Brain microvascular endothelial cell (primary cell): ENCODE measurements at regions not wholly inside any gene's neighbourhood (a gene's known extent, or its start where the extent isn't known, plus 50 kb on each side); places are given as distances from the start of the nearest gene placed in this dataset.

ENCODE experiments used
- DNase-seq: peaks from one replicate; pipeline ENCODE4 v3.0.0-alpha.2; 2020
- H3K27ac ChIP-seq: fragments of 250-450 bp; sonication (Bioruptor Pico); 2 replicates; pipeline ENCODE4 v1.5.1; 2020; ENCODE audit warnings: mild to moderate bottlenecking, moderate library complexity
- H3K27me3 ChIP-seq: fragments of 250-450 bp; sonication (Bioruptor Pico); replicated peaks from 2 replicates; pipeline ENCODE4 v1.5.1; 2020; ENCODE audit warnings: mild to moderate bottlenecking
- H3K36me3 ChIP-seq: fragments of 250-450 bp; sonication (Bioruptor Pico); replicated peaks from 2 replicates; pipeline ENCODE4 v1.5.1; 2020; ENCODE audit warnings: mild to moderate bottlenecking
- H3K4me3 ChIP-seq: 2 replicates; pipeline ENCODE4 v1.5.1; 2011; ENCODE audit warnings: low read depth, mild to moderate bottlenecking, control low read depth, low read length, moderate library complexity
- in situ Hi-C: cut with HindIII; loops from 2 replicates; pipeline ENCODE4 v1.10.0; 2017; ENCODE audit warnings: low sequenced_read_pairs, low pct_ligation_motif_present
- TF ChIP-seq, protein P1 (sequence below): IDR thresholded peaks from 2 replicates; pipeline ENCODE4 v1.5.1; 2011; ENCODE audit warnings: low read depth, mild to moderate bottlenecking, moderate library complexity, low read length, control low read depth, inconsistent platforms; ENCODE audit errors: missing control alignments

DNA sequence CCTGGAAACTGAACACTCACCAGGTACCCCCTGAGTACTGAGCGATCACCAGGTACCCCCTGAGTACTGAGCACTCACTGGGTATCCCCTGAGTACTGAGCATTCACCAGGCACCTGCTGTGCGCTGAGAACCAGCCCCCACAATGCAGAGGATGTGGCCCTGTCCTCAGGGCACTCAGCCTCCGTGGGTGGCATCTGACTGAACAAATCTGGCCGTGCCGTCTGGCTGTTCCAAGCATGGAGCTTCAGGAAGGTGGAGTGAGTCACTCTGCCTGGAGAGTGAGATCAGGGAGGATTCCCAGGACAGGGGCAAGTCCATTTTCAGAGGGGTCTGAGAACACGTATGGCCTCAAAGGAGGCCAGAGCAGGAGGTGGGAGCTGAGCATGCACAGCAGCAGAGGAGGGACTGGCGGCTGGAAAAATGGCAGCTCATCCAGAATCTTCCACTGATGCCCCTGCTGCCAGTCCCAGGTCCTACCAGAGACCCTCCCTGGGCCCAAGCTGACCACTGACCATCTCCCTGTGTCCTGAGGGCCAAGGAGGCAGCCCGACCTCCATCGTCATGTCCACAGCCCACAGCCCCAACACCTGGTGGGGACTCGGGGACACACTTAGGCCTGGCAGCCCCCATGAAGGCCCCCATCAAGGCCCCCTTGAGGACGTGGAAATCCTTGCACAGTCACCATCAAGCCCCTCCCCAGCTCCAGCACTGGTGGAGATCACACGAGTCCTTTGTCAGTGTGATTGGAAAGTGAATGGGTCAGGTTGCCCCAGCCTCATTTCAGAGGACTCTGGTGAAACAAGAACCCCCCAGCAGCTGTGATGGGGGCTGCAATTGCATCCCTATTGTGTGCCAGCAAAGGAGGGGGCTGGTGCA, 94.1 kb downstream of the HMX1 start:
- in situ Hi-C loops: no loop called here
- H3K27ac ChIP-seq: no peak overlapping the region
- H3K36me3 ChIP-seq: no peaks in the 10 kb centered on the region
- no peaks in the 10 kb centered on the region for H3K27me3 ChIP-seq
- TF ChIP-seq, protein P1, sequence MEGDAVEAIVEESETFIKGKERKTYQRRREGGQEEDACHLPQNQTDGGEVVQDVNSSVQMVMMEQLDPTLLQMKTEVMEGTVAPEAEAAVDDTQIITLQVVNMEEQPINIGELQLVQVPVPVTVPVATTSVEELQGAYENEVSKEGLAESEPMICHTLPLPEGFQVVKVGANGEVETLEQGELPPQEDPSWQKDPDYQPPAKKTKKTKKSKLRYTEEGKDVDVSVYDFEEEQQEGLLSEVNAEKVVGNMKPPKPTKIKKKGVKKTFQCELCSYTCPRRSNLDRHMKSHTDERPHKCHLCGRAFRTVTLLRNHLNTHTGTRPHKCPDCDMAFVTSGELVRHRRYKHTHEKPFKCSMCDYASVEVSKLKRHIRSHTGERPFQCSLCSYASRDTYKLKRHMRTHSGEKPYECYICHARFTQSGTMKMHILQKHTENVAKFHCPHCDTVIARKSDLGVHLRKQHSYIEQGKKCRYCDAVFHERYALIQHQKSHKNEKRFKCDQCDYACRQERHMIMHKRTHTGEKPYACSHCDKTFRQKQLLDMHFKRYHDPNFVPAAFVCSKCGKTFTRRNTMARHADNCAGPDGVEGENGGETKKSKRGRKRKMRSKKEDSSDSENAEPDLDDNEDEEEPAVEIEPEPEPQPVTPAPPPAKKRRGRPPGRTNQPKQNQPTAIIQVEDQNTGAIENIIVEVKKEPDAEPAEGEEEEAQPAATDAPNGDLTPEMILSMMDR: no peak
- DNase-seq: no peak
- H3K4me3 ChIP-seq: no peak overlapping the region

DNA sequence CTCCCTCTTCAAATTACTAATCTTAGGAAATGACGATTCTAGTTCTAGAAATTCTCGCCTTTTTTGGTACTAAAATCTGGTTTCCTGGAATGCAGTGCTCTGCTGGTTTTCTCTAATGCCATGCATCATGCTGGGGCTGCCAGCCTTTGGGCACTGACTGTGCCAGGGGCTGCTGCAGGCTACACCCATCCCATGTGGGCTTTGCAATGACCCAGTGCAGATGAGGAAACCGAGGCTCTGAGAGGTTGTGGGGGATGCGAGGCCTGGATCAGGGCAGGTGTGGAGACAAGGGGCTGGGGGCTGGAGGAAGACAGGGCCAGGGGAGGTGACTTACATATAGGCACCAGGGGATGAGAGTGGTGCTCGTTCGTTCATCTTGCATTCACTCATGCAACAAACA, 95.3 kb downstream of the HMX1 start:
- TF ChIP-seq, protein P1: no peak
- no peaks in the 10 kb centered on the region for H3K27me3 ChIP-seq
- in situ Hi-C loops: no loop called here
- no peak overlapping the region for H3K4me3 ChIP-seq
- DNase-seq: no peak
- no peak overlapping the region for H3K27ac ChIP-seq
- H3K36me3 ChIP-seq: no peaks in the 10 kb centered on the region

DNA sequence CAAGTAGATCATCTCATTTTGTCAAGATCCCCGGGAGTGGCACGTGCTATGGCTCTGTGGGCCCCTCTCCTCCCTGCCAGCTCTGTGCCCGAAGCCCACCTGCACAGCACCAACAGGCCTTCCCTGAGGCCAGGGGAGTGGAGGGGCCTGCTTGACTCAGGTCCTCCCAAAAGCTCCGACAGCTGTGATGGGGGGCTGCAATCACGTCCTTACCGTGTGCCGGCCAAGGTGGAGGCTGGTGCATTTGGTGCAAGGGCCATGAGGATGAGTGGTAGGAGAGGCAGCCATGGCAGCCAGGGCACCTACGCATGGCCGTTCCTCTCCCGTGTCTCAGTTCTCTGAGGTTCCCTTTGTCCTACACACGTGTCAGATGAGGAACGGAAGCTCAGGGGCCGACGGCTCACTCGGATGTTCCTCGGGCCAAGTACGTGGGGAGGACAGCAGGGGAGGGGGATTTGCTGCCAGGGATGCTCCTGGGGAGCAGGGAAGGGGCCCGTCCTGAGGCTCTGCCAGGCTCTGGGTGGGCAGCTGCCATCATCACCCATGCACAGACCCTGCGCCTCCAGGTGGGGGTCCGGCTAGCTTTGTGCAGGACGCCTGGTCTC, 95.8 kb downstream of the HMX1 start:
- no peaks in the 10 kb centered on the region for H3K27me3 ChIP-seq
- no peaks in the 10 kb centered on the region for H3K36me3 ChIP-seq
- TF ChIP-seq, protein P1: no peak
- DNase-seq: no peak
- no peak overlapping the region for H3K4me3 ChIP-seq
- H3K27ac ChIP-seq: no peak overlapping the region
- in situ Hi-C loops: no loop called here

DNA sequence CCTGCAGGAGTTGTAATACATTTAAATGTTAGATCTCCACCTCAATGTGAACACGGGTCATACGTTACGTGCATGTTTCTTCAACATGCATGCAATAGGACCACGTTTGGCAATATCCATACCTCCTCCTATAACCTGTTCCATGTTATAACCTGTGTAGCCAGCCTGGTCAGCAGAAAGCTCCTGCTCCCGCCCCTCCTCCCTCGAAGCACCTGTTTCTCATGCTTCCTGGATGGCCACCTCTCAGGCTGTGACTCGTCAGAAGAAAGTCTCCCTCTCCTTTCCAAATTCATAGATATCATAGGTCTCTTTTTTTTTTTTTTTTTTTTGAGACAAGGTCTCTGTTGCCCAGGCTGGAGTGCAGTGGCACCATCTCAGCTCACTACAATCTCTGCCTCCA, 96.5 kb downstream of the HMX1 start:
- H3K27me3 ChIP-seq: no peaks in the 10 kb centered on the region
- TF ChIP-seq, protein P1: no peak
- in situ Hi-C loops: no loop called here

DNA sequence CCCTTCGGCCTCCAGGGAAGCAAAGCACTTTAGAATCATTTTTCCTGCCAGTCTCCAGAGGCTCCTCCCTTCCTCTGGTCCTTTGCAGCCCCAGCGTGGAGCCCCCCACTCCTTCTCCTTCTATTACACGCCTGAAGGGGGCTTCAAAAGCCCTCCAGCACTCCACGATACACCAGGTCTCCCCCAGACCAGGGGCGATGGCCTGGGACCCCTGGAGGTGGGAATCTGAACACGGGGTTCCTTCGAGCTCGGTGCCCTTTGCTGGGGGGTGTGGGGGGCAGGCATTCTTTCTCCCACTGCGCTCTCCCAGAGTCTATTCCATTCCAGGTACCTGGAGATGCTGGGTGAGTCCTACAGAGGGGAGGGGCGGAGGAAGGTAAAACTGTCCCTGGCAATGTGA, 97.6 kb downstream of the HMX1 start:
- TF ChIP-seq, protein P1: no peak
- H3K36me3 ChIP-seq: no peaks in the 10 kb centered on the region
- in situ Hi-C loops: no loop called here
- H3K27ac ChIP-seq: no peak overlapping the region
- H3K4me3 ChIP-seq: no peak overlapping the region
- no peaks in the 10 kb centered on the region for H3K27me3 ChIP-seq
- DNase-seq: no peak

More for the DNA sequence above, 96.5 kb downstream of the HMX1 start:
- Histone ChIP-seq H3K4me3 (no peak overlapping the region), H3K36me3 (no peaks in the 10 kb centered on the region), H3K27ac (no peak overlapping the region)
- DNase-seq: no peak
